GM19324 (cell line): ENCODE measurements at regions not wholly inside any gene's neighbourhood (a gene's known extent, or its start where the extent isn't known, plus 50 kb on each side); places are given as distances from the start of the nearest gene placed in this dataset.

Experiments used
- ATAC-seq: cut with Tn5 transposase; IDR thresholded peaks from one replicate; pipeline ENCODE4 v1.9.1; 2021; ENCODE audit warnings: mild to moderate bottlenecking, moderate library complexity; ENCODE audit not compliant: unreplicated experiment, low FRiP score

DNA sequence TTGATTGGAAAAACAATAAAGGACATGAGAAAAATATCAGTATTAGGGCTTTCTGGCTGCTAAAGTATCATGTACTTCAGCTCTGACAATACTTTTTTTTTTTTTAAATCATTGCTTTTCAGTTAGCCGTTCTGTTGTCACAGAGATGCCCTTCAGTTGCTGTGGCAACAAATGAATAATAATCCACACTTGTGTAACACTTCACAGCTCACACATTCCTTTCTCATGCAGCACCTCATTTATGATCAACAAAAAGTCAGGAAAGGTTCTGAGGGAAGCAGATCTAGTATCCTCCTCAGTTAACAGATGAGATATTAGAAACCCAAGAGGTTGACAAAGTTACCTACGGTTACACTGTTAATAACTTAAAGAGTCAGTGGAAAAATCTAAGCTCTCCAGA, 444.2 kb upstream of the SLIT2 start:
- ATAC-seq, result no peak

DNA sequence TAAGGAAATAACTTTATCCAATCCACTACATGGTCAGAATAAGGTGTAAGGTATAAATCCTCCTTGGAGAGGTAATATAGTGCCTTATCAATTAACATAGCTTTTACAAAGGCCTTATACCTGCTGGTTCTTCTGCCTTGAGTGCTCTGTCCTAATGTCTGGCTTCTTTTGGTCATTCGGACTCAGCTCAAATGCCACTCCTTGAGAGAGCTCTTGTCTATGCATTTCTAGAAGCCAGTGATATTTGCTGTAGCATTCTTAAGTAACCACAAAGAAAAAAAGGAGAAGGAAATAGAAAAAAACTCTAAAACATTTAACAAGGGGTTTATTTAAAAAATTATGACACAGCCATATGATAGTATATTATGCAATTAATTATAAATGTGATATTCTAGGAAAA, 444.8 kb upstream of the SLIT2 start:
- ATAC-seq, result no peak

DNA sequence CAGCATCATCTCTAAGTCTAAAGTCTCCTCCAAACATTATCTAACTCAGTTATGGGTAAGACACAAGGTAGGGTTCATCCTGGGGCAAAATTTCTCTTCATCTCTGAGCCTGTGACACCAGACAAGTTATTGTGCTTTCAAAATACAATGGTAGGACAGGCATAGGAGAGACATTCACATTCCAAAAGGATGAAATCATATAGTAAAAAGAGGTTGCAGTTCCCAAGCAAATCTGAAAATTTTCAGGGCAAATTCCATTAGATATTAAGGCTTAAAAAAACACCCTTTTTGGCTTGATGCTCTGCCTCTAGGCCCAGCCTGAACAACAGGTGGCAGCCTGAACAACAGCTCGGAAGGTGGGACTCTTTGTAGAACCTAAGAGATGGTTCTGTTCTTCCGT, 448.3 kb upstream of the SLIT2 start:
- no peak for ATAC-seq

DNA sequence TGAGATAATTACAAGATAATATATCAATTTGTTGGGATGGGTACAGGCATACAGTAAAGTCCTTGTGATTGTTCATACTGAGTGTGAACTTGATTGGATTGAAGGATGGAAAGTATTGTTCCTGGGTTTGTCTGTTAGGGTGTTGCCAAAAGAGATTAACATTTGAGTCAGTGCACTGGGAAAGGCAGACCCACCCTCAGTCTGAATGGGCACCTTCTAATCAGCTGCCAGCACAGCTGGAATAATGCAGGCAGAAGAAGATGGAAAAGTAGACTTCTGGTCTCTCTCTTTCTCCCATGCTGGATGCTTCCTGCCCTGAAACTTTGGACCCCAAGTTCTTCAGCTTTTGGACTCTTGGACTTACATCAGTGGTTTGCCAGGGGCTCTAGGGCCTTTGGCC, 457.9 kb upstream of the SLIT2 start:
- ATAC-seq, result no peak

DNA sequence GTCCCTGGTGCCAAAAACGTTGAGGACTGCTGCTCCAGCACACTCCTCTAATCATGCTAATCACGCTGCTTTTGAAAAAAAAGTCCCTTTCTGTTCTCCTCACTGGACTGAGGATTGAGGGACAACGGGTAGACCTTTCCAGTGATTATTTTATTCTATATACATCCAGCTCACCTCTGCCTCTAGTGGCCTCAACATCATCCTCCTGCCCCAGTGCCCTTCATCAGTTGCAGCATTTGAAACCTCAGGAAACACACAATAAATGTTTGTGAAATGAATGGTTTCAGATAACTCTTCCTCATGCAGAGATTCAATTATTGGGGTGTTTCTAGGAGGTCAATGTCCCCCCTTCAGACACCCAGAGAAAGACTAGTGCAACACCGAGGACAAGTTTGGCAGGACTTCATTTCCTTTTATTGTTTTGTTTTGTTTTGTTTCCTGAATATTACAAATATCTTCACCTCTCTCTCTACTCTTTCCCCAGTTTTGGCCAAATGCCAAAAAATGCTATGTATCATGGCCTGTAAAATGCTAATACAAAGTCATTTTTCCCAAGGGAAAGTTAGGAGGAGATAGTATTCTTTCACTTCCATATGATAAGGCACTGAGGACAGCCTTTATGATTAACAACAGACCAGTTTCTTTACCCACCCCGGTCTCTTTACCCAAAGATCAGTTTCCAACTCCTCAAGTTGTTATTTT, 460.1 kb upstream of the SLIT2 start:
- no peak for ATAC-seq

DNA sequence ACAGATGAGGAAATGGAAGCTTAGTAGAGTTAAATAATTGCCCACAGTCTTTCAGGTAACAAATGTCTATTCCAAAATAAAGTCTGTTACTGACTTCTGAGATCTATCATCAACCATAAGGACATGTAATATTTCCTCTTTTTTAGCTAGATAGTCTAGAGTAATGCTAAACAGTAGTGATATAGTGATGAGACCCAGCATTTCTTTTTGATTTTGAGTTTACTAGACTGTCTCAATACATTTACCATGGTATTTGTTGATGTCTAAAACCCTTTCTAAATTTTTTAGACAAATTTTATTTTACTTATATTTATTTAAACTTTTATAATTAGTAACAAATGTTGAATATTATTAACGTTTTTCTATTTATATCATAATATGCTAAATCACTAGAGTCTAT, 465.1 kb upstream of the SLIT2 start:
- no peak for ATAC-seq

DNA sequence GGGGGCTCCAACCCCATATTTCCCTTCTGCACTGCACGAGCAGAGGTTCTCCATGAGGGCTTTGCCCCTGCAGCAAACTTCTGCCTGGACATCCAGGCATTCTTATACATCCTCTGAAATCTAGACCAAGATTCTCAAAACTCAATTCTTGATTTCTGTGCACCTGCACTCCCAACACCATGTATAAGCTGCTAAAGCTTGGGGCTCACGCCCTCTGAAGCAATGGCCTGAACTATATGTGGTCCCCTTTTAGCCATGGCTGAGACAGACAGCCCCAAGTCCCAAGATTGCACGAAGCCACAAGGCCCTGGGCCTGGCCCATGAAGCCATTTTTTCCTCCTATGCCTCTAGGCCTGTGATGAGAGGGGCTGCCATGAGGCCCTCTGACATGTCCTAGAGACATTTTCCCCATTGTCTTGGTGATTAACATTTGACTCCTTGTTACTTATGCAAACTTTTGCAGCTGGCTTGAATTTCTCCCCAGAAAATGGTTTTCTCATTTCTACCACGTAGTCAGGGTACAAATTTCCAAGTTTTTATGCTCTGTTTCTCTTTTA, 468.0 kb upstream of the SLIT2 start:
- ATAC-seq, result no peak

DNA sequence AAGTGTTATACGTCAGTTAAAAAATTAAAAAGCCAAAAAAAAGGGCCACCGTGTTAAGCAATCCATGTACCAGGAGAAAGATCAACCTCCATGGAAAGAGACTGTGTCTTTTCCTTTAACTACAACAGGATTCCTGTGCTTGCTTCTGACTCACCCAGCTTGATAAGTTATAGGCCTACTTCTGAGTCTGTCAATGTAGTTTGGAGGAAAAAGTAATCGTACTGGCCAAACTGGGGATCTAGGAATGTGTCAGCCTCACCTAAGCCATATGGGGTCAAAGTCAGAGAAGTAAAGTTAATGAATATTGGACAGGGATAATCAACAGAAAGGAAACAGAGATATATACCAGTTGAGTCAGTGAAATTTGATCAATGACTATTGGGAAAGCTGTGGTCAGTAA, 470.8 kb upstream of the SLIT2 start:
- no peak for ATAC-seq

DNA sequence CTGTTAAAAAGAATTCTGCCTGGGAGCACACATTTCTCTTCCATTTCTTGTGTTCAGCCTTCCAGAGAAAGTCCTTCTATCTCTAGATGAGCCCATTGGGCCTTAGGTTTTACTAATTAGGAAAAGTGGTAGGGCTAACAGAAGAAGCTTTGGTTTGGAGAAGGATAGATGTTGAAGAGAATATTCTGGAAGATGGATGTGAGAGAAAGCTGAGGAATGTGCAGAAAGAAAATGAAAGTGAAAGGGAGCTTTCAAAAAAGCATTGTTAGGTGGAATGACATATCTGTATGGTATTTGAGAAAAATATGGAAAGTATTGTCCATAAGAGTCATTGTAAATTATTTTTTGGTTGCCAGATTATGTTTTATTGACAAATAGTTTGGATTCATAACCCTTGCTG, 474.8 kb upstream of the SLIT2 start:
- no peak for ATAC-seq

DNA sequence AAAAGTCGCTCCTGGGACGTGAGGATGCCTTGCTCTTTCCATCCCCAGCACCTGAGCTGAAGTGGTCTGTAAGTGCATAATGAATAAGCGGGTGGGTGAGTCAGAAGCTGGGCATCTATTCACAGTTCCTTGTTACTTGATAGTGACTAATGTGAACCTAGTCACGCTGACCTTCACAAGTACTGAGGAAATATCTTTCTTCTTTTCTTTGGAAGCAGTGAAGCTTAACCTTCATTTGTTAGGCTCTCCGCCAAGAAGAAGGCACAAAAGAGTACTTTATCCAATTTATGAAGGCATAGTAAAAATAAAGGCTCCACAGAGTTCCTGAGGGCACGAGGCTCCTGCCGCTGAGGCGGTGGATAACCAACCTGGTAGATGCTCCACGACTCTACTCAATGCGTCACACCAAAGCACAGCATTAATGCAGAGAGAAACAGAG, 475.7 kb upstream of the SLIT2 start:
- ATAC-seq, result no peak

DNA sequence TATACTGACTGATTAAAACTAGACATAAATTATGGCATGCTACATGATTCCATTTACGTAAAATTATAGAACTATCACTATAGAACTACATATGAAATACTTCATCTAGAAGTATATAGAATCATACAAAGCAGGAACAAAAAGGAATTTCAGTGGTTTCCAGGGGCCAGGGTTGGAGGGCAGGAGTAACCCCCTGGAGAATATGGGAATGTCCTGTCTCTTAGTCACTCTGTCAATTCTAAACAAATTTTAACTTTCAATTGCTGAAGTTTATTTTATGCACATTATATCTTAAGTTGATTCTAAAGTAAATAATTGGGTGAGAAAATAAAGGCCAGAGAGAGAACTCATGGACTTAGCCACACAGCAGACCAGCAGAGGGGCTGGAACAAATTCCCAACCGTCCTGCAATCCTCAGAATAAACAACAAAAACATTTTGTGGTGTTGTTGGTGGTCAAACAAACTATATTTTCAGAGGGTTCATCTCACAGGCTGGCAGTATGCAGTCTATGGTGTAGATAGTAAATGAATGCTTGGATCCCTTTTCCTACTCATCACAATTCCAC, 476.9 kb upstream of the SLIT2 start:
- no peak for ATAC-seq

DNA sequence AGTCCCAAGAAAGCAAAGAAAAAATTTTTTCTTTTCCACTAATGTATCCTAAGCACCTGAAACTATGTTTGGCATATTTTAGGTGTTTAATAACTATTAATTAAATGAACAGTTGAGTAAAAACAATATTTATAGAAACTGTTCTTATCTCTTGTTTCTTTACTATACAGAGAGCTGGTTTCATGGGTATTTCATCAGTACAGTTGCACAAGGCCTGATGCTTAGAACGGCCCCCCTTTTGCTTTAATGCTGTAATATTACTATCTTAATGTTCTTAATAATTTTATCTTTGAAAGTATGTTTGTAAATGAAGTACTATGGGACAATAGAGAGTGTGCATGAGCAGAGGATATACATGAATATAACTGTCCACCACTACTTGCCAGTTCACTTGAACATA, 479.1 kb upstream of the SLIT2 start:
- ATAC-seq, result no peak

DNA sequence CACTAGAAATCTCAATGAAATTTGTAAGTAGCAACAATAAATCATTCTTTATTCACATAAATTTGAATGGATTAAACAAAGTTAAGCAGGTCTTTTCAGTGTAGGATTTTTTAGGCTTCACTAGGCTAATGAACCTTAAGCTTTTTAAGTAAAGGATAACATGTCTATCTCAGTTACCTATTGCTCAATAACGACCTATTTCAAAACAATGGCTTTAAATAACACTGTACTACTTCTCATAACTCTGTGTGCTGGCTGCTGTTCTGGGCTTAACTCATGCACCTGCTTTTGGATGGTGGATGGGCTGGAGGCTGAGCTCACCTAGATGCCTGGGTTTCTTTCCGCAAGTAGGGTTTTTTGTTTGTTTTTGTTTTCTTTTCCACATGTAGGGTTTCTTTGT, 495.0 kb upstream of the SLIT2 start:
- ATAC-seq, result no peak

DNA sequence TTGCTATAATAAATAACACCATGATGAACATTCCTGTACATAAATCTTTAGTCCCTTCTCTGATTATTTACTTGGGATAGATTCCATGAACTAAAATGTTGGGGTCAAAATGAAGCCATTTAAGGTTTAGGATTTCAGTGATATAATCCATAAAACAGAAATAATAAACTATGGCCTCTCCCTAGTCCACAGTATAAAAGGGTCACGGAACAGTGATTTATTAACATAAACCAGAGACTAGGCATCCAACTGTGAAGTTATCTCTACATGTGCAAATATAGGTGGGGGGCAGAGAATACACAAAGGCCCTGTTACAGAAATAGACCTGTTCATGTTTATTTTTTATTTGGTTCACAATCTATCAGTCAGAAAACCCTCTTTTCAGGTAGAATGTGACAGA, 499.1 kb upstream of the SLIT2 start:
- no peak for ATAC-seq

DNA sequence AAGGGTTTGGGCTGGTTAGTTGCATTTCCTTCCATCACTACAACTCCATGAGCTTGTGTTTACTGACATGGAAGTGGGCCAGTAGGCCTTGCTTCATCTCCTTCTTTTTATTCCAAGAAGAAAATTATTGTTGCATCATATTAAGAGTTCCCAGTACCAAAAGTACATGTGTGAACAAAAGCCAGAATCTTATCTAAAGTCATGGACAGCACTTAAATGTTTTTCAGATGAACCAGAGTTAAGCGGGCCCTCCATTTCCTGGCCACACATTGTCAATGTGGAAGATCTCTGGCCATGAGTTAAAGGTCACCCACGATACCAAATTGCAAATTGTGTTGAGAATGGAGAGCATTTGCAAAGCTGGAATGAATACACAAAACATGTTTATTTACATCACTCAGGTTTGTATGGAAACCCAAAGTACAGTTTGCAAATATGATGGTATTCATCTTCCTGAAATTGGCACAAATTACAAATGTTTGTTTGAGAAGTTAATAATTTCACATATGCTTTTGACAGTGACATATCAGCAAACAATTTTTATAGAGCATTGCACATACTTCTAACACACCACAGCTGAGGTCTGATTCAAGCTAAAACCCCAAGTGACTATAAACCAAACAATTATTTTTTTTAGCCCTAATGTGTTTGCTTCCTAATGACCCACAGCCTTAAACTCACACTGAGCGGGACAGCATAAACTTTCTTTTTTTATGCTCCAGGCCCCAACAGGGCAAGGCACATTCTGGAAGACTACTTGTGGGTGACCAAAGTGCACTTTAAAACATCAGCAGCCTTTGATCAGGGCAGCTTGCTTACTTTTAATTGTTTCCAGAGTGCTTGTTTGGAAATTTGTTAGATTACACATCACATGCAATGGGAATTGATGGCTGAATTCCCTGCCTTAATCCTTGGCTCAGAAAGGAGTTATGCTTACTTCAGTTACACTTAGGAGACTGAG, 502.9 kb upstream of the SLIT2 start:
- ATAC-seq, result no peak

DNA sequence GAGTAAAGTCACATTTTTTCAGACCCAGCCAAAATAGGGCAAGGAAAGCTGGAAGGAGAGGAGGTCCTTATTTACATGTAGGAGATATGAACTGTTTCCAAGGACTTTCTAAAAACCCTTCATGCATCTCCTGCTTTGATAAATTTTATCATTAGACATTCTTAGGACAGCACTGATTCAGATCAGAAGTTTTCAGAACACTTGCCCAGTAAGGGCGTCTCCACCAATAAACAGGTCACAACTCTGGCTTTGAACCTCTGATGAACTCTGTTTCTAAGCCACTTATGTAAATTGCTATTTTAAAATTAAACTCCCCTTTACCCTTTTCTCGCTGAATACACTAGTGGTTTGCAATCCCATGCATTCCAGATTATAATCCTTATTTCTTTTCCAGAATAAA, 505.3 kb upstream of the SLIT2 start:
- no peak for ATAC-seq

DNA sequence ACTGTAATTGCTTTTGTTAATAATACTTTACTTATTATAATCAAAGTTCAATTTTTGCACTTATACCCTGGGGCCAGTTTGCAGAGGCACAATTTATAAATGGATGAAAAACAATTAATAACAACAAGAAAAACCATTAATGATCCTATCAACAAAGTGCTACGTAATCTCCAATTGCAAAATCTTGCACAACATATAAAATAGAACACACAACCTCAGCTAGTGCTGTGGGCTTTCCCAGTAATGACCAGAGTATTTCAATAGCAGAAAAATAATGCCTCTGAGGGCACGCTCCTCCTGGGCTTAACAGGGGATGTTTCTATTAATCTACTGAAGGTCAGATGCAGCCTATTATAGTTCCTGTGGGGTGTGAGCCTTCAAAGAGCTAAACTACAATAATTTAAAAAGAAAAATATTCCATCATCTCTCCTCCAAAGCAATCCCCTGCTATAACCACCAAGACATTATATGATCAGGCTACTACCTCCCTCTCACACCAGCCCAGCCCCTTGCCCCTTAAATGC, 508.5 kb upstream of the SLIT2 start:
- ATAC-seq, result no peak

DNA sequence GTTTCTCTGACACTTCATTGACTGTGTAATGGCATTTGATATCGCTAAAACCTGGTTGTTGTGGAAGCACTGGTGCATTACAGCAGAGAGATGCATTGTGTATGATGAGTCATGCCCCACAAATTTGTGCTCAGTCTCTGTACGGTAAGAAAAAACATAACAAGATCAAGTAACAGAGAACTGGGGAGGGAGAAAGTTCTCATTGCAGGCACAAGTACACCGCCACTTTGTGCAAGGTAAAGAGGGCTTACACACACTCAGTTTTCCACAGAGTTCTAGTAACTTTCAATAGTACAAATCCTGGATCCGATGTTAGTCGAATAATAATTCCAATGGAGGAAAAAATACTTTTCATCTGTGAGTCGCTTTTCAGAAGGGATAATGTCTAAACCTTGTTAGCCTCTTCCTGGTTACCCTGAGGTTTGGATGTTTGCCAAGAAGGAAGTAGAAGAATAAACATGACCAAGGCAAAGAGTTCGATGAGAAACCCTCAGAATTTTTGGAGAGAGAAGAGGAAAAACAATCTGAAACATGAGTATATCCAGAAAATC, 512.5 kb upstream of the SLIT2 start:
- no peak for ATAC-seq

DNA sequence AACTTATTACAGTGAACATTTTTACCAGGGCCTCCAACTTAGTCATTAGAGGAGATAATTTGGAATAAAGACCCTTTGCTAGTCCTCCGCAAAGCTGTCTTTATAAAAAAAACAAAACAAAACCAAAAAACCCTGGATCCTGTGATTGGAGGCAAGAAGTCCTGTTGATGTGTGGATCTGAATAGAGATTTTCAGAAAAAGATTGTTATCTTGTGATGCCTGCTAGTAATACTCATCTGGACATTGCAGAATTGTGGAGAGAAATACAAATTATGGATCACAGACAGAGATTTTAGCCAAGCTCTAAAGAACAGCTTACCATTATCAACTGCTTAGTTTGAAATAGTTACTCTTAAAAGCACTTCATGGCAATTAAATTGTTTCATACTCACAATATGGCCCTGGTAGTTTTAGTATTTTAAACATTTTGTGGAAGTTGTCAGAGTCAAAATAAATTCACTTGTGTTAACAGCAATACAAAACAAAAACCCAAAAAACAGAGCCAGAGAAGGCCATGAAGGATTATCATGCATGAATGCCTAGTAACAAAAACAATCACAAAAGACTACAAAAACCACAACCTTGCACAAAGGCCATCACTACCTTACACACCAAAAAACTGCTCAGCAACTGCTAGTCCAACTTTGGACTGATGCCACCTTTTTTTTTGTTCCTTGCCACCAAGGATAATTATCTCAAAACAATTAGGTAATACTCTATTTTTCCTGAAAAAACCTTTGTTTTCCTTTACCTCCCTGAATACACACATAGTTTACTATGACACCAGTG, 514.5 kb upstream of the SLIT2 start:
- no peak for ATAC-seq

DNA sequence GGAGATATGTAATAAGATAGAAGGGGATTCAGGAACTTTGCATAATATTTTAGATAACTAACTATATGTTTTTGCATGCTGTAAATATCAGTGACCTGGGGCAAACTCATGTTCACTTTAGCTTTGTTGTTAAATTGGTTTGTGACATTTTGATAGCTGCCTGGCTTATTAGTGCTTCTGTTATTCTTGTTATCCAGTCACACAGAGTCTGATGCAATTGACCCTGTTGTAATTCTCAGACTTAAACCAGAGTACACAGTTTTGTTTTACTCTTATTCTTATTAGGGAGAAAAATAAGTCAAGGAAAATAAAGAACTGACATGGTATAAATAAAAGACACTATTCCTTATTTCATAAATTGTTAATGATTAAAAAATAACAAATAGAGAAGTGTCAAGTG, 516.7 kb upstream of the SLIT2 start:
- no peak for ATAC-seq
